Posterior cingulate gyrus (tissue), 11 donors: ENCODE measurements at regions not wholly inside any gene's neighbourhood (a gene's known extent, or its start where the extent isn't known, plus 50 kb on each side); places are given as distances from the start of the nearest gene placed in this dataset.
A peak's percentile ranks its signal among the peaks of the same experiment; 100 is the strongest.
"Not testable (repeated sequence)": the region's sequence is repeated elsewhere in the genome, so short reads cannot be mapped to it uniquely, and the experiment has no call there.

ENCODE experiments used
- DNase-seq, 10 donors: peaks; one replicate each; pipeline versions ENCODE4 v3.0.0 to v3.0.0-alpha.2; 2020 to 2021; ENCODE audit warnings: mixed read lengths in 3 of 10
- intact Hi-C: fragments of 100-400 bp; cut with DNase I; formaldehyde crosslinking; loops from one replicate; pipeline ENCODE4 v1.15.1; 2023

DNA sequence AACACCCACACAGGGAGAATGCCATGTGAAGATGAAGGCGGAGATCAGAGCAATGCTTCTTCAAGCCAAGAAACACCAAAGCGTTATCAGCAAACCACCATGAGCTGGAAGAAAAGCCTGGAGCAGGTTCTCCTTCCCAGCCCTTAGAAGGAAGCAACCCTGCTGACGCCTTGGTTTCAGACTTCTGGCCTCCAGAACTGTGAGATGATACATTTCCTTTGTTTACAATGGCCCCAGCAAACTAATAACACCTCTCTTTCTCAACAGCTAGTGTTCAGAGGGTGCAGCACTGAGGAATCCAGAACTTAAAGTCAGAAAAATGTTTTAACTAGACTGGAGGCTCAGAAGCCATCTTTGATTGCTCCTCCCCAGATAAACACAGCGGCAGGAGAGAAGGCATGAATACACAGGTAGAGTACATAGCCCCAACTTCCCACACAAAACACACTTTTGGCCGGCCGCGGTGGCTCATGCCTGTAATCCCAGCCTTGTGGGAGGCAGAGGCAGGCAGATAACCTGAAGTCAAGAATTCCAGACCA is 132.4 kb upstream of the LPP start:
- intact Hi-C loops: no loop called here
- DNase-seq: no peak

DNA sequence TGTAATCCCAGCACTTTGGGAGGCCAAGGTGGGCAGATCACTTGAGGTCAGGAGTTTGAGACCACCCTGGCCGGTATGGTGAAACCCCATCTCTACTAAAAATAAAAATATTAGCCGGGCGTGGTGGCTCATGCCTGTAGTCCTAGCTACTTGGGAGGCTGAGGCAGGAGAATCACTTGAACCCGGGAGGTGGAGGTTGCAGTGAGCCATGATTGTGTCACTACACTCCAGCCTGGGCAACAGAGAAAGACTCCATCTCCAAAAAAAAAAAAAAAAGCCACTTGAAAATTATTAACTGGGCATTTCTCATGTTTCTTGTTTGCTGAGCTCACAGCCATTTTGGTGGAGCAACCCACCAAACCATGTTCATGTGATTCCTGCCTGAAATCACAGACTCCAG is 131.1 kb upstream of the LPP start:
- DNase-seq, intact Hi-C loops: not testable (repeated sequence)

DNA sequence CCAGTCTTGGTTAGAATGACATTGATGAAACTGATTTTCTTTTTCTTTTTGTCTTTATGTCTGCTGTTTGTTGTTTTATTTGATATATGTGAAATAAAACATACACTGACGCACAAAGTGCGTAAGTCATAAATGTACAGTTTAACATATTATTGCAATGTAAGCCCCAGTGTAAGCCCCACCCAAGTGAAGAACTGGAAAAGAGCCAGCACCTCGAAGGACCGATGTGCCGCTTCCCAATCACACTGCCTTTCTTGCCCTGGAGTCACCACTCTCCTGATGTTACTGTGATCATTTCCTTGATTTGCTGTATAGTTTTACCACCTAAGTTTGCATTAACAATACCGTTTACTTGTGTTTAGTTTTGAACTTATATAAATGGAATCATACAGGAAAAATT is 128.4 kb upstream of the LPP start:
- intact Hi-C loops: no loop called here

DNA sequence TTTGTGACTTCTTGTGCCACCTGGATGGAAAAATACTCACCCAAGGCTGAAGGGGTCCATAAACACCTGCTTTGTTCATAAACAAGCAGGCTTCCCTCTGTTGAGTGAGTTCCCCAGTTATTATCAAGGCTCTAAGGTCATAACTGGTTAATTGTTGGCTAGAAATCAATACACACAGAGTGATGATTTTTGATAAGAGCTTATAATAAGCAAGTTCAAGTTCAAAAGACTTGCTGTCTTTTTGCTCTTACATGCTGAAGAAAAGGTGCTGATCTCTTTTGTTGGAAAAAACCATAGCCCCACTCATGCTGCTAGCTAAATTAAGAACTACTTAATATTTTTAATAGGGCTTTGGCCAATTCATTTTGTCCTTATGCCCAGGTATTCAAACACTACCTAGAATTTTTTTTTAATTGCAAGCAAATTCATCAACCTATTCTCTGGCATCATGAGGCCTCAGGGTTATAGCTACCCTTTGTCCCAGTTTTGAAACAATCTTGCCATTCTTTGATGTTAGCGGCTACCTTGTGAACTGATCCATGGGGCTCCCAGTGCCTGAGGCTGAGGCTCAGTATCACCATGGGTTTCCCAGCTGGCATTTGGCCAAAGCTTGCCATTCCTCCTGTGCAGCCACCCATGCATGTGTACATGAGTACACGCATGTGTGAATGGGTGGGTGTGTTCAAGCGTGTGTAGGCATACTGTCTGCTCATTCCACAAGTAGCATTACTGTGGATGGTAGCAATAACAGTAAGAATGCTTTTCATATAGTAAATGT is 127.6 kb upstream of the LPP start:
- intact Hi-C loops: no loop called here
- DNase-seq: no peak

More for the DNA sequence above, 128.4 kb upstream of the LPP start:
- no peak for DNase-seq

DNA sequence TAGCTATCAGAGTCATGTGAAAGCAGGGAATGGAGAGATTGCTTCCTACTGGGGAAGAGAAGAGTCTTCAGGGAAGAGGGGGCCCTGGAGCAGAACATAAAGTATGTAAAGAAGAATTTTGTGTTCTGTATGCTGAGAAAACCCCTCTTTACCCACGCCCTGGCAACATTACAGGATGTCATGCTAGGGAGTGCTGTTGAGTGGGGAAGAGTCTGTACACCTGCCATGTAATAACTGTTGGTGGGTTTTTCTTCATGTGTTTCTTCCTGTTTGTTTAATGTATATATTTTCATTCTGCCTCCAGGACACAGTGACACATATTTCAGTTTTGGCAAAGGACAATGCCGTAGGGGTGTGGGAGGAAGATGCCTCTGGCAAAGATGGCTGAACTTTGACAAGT is 122.8 kb upstream of the LPP start:
- no peak for DNase-seq
- intact Hi-C loops: no loop called here

DNA sequence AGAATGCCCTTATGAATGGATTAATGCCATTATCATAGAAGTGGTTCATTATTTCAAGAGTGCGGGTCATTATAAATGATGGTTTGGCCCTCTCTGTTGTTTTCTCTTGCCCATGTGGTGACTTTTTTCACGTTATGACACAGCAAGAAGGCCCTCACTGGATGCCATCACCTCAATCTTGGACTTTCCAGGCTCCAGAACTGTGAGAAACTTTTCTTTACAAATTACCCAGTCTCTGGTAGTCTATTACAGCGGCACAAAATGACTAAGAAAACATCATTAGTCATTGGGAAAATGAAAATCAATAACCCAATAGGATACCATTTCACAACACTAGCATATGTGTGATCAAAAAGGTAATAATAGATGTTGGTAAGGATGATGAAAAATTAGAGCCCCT is 119.0 kb upstream of the LPP start:
- intact Hi-C loops: no loop called here
- no peak for DNase-seq

DNA sequence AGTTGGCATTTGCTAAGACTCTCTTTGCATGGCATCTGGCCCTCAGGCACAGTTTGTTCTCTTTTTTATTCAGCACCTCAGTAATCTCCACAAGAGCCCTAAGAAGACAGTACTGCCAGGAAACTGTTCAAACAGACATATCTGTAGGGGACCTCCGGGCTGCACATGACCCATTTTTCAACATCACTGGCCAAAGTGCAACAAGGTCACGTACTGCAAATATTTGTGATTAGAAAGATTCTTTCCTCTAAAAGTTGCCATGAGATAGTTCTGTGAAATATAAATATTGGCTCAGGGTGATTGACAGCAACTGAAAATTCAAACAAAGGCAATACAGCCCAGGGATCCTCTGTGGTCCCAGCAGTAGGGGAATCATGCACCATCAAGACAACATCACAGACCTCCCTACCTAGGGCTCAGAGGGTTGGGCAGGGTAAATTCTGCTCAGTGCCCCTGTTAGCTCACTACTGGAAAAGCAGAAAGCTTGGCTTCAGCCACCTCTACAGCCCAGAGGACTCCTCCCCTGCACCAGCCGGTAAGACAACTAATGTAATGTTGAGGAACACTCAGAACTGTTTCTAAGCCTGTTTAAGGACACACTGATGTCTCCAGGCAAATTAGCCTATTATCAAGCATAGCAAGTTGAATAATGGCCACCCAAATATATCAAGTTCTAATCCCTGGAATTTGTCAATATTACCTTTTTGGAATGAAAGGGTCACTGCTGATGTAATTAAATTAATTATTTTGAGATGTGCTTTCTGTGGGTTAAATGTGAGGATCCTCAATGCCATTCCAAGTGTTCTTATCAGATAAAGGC is 117.4 kb upstream of the LPP start:
- intact Hi-C loops: no loop called here
- no peak for DNase-seq

DNA sequence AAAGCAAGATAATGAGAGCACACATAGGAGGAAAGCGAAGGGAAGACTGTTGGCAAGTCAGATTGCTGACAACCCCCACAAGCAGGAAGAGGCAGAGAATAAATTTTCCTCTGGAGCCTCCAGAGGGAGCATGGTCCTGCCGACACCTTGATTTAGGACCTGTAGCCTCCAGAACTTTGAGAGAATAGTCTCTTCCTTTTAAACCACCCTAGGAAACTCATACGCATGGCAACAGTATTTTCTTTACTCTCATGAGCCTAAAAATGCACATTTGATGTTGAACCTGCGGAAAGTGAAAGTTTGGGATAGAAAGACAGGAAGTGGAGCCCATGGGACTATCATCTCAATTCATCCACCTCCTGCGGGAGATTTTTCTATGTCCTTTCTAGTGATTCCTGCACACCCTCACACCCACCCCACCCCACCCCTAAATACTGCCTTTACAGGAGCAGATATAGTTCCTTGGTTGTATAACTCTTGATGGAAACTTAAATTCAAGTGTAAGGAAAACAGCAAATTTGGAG is 116.7 kb upstream of the LPP start:
- intact Hi-C loops: no loop called here
- no peak for DNase-seq

DNA sequence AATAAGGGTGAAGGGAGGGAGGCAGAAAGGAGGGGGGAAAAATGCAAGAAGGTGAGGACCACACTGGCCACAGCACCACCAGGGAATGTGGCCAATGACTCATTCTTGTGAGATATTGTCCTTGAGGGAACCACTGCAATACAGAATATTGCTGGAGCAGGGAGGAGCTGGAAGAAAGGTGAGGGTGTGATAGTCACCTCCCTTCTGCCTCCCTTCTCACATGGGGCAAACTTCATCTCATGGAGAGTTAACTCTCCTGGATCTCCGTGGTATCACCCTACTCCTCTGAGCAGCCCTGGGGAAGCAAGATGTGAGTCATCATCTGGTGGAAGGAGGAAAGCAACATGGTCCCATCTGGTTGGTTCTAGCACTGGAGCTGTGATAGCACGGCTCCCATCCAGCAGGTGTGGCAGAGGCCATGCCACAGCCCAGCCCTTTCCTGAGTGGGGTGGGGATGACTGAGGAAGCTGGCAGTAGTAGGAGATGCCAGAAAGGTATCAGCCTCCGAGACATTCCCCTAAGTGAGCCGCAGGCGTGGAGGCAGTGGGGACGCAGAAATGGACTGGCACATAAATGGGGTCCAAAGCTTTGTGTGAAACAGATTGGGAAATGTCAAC is 115.9 kb upstream of the LPP start:
- intact Hi-C loops: no loop called here
- DNase-seq: no peak

DNA sequence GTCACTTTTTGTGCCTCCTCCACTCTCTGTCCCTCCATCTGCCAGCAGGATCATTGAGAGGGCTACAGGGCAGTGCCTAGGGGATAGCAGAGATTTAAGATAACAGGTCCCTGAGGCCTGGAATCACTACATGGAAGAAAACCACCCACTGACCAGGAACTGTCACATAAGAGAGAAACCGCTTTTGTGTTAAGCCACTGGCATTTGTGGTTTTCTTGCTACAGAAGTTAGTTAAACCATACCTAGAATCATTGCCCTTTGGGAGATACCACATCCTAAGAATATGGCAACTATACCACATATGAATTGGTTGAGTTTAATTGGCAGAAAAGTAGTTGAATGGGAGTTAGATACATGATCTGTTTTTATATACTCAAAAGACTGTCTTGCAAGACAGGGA is 112.8 kb upstream of the LPP start:
- intact Hi-C loops: no loop called here

DNA sequence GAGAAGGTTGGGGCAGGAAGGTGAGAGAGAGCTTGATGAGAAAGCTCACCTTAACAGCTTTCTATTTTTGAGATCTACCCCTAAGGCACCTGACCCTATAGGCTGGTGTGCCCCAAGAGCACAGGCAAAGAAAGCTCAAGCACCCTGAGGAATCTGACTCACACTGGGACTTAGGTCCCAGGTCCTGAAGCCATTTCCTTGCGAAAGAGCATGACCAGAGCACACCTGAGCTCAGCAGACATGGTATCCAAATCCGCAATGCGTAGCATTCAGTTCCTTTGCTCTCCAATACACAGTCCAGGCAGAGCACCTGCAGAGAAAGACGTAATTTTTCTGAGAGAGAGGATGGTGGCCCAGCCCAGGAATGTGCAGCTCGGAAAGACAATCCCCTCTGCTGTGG is 112.1 kb upstream of the LPP start:
- intact Hi-C loops: no loop called here
- DNase-seq: no peak

More for the DNA sequence above, 112.8 kb upstream of the LPP start:
- DNase-seq: no peak

DNA sequence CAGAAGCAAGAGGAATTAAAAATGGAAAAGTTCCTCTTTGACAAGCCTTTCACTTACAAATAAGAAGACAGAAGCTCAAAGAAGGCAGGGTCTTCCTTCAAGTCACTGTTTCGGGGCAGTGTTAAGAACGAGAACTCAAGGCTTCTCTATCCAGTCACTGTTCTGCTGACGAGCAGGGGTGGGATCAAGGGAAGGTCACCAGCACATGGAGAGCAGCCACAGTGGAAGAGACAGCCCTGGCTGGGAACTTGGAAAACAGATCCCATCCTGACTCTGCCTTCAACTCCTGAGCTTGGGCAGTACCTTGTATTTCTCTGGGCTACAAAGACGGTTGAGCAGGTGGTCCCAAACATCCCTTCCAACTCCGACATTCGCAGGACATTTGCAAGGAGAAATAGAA is 111.5 kb upstream of the LPP start:
- intact Hi-C loops: no loop called here
- no peak for DNase-seq

DNA sequence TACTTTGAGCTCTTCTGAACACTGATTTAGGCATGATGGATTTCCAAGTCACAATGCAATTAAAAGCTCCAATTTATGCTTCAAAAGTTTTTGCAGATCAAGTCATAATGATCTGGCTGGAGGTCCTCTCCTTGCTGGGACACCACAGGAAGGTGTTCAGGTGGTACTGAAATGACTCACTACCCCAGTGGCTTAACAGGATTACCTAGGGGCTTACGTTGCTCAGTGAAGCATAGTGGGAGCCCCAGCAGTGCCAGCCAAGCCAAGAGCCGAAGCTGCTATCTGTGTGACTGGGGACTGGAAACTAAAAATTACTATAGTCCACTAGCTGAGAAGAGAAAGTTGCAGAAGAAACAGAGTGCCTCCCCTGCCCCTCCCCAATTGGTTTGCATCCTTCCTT is 110.1 kb upstream of the LPP start:
- no peak for DNase-seq
- intact Hi-C loops: no loop called here

DNA sequence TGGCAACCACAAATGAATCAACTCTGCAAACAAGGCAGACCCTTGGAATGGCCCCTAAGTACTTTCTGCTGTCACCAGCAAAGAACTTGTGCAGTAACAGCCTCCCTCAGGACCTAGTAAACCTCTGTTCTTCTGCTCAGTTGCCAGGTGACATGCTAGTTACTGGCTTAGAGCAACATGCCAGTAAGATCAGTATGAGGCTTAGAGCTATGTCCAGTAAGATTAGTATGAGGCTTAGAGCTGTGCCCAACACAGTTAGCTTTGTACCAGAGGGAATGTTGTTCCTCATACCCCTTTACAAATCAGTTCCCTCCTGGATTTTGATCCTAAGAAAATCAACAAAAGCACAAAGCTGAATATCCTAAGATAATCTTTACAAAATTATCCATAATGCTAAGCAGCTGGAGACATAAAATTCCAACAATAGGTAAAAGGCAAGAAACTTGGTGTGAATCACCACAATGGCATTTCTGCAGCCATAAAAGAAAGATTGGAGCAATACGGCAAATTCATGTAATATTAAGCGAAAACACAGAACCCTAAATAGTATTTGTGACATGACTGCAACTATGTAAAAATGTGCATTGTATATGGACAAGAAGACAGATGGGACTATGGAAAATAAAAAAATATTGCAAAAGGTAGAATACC is 107.3 kb upstream of the LPP start:
- intact Hi-C loops: no loop called here
- no peak for DNase-seq

DNA sequence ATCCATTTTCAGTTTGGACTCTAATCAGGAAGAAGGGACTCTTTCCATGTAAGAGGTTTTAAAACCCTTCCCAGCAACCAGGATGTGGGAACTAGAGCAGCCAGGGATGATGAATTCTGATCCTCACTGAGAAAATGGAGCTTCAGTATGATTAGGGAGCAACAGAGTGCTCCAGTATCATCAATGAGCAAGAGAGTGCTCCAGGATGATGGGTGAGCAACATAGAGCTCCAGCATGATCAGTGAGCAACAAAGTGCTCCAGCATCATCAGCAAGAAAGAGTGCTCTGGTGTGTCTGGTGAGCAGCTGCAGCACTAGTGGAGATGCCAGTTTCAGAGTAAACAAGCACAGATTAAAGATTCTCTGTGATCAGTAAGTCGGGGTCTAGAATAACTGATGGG is 106.4 kb upstream of the LPP start:
- DNase-seq: no peak
- intact Hi-C loops: no loop called here

DNA sequence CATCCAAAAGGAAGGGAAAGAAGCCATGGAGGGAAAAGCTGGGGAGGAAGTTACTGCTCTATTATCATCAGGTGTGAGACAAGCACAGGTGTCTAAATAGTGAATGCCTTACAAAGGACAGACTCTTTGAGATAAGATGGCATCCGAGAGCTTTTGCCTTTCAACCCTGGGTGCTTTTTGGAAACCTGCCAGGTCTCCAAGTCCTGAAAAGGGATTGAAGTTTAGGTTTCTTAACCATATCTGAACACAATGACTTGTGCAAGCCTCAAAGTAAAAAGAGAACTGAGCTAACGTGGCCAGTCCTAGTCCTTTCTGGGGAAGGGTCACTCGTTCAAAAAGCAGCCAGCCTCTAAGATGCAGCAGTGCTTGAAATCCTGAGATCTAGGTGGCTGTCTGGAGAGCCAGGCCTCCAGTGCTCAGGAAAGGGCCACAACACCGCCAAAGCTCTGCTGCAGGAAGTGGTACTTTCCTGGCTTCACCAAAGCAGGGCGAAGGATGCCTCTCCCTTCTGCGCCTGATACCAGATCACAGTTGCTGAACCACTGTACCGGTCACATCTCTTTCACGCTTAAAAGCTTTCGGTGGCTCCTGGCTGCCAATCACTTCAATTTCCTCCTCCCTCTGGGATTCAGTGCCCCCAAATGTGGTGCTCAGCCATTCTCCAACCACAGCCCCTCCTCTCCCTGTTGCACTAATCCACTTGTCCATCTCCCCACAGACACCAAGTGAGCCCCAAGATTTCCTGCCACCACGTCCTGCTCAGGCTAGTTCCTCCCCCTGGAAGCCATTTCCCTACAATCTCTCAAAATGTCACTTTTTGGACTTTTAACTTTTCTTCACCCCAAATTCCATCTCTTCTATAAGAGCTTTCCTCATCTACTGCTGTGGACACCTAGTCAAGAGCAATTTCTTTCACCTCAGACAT is 104.1 kb upstream of the LPP start:
- intact Hi-C loops: loop anchor here (5.0 kb wide), 2 partner anchors 102 to 217 kb away; partner anchors contain the start of gene LPP

DNA sequence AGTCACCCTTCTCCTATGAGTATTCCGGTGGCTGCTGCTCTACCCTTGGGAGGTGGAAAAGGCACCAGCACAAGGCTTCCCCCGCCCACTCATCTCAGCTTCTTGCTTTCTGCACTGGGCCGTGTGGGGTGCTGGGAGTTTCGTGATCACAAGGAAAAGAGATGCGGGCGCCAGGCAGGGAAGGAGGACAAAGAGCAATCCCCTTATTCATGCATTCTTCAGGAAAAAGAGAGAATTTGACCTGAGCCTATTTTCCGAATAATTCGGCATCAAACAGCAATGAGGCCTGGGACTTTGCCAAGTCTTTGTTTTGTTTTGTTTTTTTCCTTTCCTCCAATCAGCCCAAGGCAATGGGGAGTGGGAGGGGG is 102.2 kb upstream of the LPP start:
- intact Hi-C loops: loop anchor here (2.0 to 5.0 kb wide), 4 partner anchors 101 to 897 kb away; partner anchors contain the start of gene LPP
- DNase-seq: peak; percentile 41 to 94 (median 64)

More for the DNA sequence above, 104.1 kb upstream of the LPP start:
- DNase-seq: no peak

DNA sequence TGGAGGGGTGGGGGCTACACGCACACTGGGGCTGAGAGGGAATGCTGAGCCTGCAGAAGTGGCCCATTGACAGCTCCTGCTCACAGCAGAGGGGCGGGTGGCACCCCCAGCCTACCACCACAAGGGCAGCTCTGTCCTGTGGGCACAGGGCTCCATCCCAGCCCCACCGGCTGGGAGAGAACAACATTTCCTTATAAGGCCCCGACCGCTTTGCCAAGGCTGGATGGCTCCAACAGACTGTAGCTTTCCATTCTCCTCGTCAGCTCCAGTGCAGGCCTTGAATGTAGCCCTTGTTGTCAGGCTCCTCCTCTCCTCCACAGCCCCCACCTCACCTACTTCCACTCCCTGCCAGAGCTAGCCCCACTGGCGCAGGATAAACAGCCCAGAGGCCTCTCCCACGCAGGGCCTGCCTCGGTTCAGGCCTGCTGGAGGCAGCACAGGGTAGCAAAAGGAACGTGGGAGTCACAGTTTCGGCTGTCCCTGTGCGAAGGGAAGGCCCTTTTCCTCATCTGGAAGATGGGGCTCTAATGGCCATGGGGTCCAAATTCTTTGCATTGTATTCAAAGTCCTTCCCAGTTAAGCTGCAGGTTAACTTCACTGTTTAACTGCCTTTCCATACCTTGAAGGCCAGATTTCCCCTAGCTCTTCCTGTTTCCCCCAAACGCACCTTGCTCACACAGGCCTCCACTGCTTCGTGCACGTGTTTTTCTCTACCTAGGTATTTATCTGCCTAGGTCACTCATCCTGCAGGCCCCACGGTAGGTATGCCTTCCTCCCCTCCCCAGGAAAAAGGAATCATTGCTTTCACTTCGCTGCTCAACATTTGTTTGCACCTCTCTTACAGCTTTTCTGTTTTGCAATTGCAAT is 101.6 kb upstream of the LPP start:
- peak; percentile 89 to 99 (median 94) for DNase-seq
- intact Hi-C loops: loop anchor here (2.0 to 5.0 kb wide), 4 partner anchors 100 to 896 kb away; partner anchors contain the start of gene LPP
